SU-DHL-6 (cell line): ENCODE measurements at regions not wholly inside any gene's neighbourhood (a gene's known extent, or its start where the extent isn't known, plus 50 kb on each side); places are given as distances from the start of the nearest gene placed in this dataset.

Experiments
- CTCF ChIP-seq: fragments of 200-600 bp; sonication (generic); IDR thresholded peaks from one replicate; pipeline ENCODE4 v1.5.1; 2017; ENCODE audit warnings: antibody characterized with exemption, mild to moderate bottlenecking, low read length, moderate library complexity; ENCODE audit not compliant: insufficient read depth, poor library complexity, severe bottlenecking
- EZH2phosphoT487 ChIP-seq: fragments of 200-600 bp; sonication (generic), shearing (Covaris generic); conservative IDR thresholded peaks from 2 replicates; pipeline ENCODE4 v1.6.1; 2018; ENCODE audit warnings: mild to moderate bottlenecking, antibody characterized with exemption, low read length, moderate library complexity, mixed read lengths

GRCh38 chr4:116942315-116942714, 143.1 kb downstream of the TRAM1L1 start:
- TF ChIP-seq CTCF (no peak), EZH2phosphoT487 (no peak)
